OCI-LY7 (cell line): ENCODE measurements at regions not wholly inside any gene's neighbourhood (a gene's known extent, or its start where the extent isn't known, plus 50 kb on each side); places are given as distances from the start of the nearest gene placed in this dataset.

Source experiments
- BruUV-seq: library from RNA; stranded (reverse); fragments of 400-500 nt; replicated peaks from 2 replicates; lab custom pipeline; 2021; lab: Mats Ljungman, UMichigan
- CTCF ChIA-PET: fragments of 300-600 bp; sonication (Branson Sonifier 250); formaldehyde crosslinking; loops from one replicate; lab custom pipeline; 2022; ENCODE audit warnings: antibody characterized with exemption; ENCODE audit not compliant: unreplicated experiment; lab: Charles Lee
- POLR2A ChIA-PET: fragments of 300-600 bp; sonication (Branson Sonifier 250); formaldehyde crosslinking; loops from one replicate; lab custom pipeline; 2022; ENCODE audit warnings: antibody characterized with exemption; lab: Charles Lee
- DNase-seq: peaks from one replicate; pipeline ENCODE4 v3.0.0-alpha.2; 2015; ENCODE audit warnings: low spot score
- H2AFZ ChIP-seq: fragments of 200-600 bp; sonication (generic), shearing (Covaris generic); 2 replicates; pipeline ENCODE4 v1.6.1; 2014; ENCODE audit warnings: mild to moderate bottlenecking, antibody characterized with exemption, low read length, moderate library complexity
- H3K27ac ChIP-seq: fragments of 200-600 bp; sonication (generic); 2 replicates; pipeline ENCODE4 v1.5.1; 2014; ENCODE audit warnings: mixed run types, low read depth, mild to moderate bottlenecking, moderate library complexity, low read length, inconsistent platforms; ENCODE audit not compliant: poor library complexity, severe bottlenecking
- H3K36me3 ChIP-seq: fragments of 200-600 bp; sonication (generic); 2 replicates; pipeline ENCODE4 v1.6.1; 2014; ENCODE audit warnings: mild to moderate bottlenecking, antibody characterized with exemption, low read length, moderate library complexity, mixed read lengths; ENCODE audit not compliant: insufficient read depth
- H3K4me1 ChIP-seq: fragments of 200-600 bp; sonication (generic); 2 replicates; pipeline ENCODE4 v1.5.1; 2014; ENCODE audit warnings: mild to moderate bottlenecking, low read length; ENCODE audit not compliant: insufficient read depth, poor library complexity, severe bottlenecking
- H3K4me2 ChIP-seq: fragments of 200-600 bp; sonication (generic); 2 replicates; pipeline ENCODE4 v1.6.1; 2014; ENCODE audit warnings: mild to moderate bottlenecking, low read length
- H3K4me3 ChIP-seq: fragments of 200-600 bp; sonication (generic); 2 replicates; pipeline ENCODE4 v1.5.1; 2014; ENCODE audit warnings: mild to moderate bottlenecking, low read depth, low read length; ENCODE audit not compliant: poor library complexity, severe bottlenecking
- H3K79me2 ChIP-seq: fragments of 200-600 bp; sonication (generic); 2 replicates; pipeline ENCODE4 v1.6.1; 2016; ENCODE audit warnings: low read depth, mild to moderate bottlenecking, low read length, moderate library complexity, mixed read lengths; ENCODE audit not compliant: insufficient read depth
- H3K9me2 ChIP-seq: fragments of 200-600 bp; sonication (generic); 2 replicates; pipeline ENCODE4 v1.6.1; 2016; ENCODE audit warnings: mild to moderate bottlenecking, low read length, mixed read lengths; ENCODE audit not compliant: insufficient read depth
- H3K9me3 ChIP-seq: fragments of 200-600 bp; sonication (generic); 2 replicates; pipeline ENCODE4 v1.6.1; 2014; ENCODE audit warnings: mild to moderate bottlenecking, mixed run types, low read length, mixed read lengths
- H4K20me1 ChIP-seq: fragments of 200-600 bp; sonication (generic); 2 replicates; pipeline ENCODE4 v1.6.1; 2014; ENCODE audit warnings: mild to moderate bottlenecking, antibody characterized with exemption, low read length, moderate library complexity, mixed read lengths; ENCODE audit not compliant: insufficient read depth
- EZH2phosphoT487 ChIP-seq: fragments of 200-600 bp; sonication (generic); IDR thresholded peaks from 2 replicates; pipeline ENCODE4 v1.6.1; 2018; ENCODE audit warnings: low read depth, borderline replicate concordance, mild to moderate bottlenecking, mixed run types, antibody characterized with exemption, low read length, moderate library complexity, mixed read lengths
- intact Hi-C: fragments of 100-400 bp; cut with micrococcal nuclease; formaldehyde crosslinking; loops from one replicate; pipeline ENCODE4 v1.10.0; 2022; ENCODE audit not compliant: unreplicated experiment
- TF ChIP-seq, protein P1 (sequence below): fragments of 200-600 bp; sonication (generic); conservative IDR thresholded peaks from 2 replicates; pipeline ENCODE4 v1.5.1; 2014; ENCODE audit warnings: mild to moderate bottlenecking, antibody characterized with exemption, low read length, moderate library complexity, mixed read lengths

- no TSS peak for BruUV-seq
- ChIA-PET CTCF (no interaction called here), POLR2A (interaction anchor here (0.9 kb wide), 1 partner anchor 20 kb away, joined by 3 read pairs; no protein-coding TSS in a partner anchor)
- Histone ChIP-seq H3K4me3 (no peak overlapping the region), H2AFZ (no peak overlapping the region), H3K27ac (no peak overlapping the region), H3K36me3 (no peaks in the 10 kb centered on the region), H3K9me2 (no peaks in the 10 kb centered on the region), H3K9me3 (peaks cover 8% of the 10 kb centered on the region; the same call in 1 of the 2 replicates), H3K79me2 (no peaks in the 10 kb centered on the region), H3K4me2 (no peak overlapping the region), H4K20me1 (no peaks in the 10 kb centered on the region), H3K4me1 (no peaks in the 10 kb centered on the region)
- no peak for DNase-seq
- no peak for TF ChIP-seq EZH2phosphoT487
- TF ChIP-seq, protein P1, sequence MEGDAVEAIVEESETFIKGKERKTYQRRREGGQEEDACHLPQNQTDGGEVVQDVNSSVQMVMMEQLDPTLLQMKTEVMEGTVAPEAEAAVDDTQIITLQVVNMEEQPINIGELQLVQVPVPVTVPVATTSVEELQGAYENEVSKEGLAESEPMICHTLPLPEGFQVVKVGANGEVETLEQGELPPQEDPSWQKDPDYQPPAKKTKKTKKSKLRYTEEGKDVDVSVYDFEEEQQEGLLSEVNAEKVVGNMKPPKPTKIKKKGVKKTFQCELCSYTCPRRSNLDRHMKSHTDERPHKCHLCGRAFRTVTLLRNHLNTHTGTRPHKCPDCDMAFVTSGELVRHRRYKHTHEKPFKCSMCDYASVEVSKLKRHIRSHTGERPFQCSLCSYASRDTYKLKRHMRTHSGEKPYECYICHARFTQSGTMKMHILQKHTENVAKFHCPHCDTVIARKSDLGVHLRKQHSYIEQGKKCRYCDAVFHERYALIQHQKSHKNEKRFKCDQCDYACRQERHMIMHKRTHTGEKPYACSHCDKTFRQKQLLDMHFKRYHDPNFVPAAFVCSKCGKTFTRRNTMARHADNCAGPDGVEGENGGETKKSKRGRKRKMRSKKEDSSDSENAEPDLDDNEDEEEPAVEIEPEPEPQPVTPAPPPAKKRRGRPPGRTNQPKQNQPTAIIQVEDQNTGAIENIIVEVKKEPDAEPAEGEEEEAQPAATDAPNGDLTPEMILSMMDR, result no peak
- intact Hi-C loops, result no loop called here
These were observed 91.4 kb downstream of the COPS8 start for GRCh38 chr2:237177052-237177451.

DNA sequence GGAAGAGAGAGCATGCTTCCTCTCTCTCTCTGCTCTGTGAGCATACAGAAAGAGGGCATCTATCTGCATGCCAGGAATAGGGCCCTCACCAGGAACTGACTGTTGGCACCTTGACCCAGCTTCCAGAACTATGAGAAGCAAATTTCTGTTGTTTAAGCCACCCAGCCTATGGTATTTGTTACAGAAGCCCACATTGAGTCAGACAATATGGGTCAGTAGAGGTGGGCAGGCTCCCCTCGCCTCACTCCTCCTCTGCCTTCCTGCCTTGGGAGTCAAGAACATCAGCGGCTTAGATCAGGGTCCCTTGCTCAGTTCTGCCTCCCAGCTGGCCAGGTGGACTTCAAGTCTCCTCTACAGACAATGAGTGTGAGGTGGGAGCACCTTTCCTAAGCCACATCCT lies 92.3 kb downstream of the COPS8 start:
- POLR2A ChIA-PET, result interaction anchor here (0.7 kb wide), 1 partner anchor 8 kb away, joined by 4 read pairs; no protein-coding TSS in a partner anchor
- intact Hi-C loops, result no loop called here
- CTCF ChIA-PET, result no interaction called here

GRCh38 chr2:237178396-237178795 lies 92.7 kb downstream of the COPS8 start:
- no TSS peak for BruUV-seq
- intact Hi-C loops, result no loop called here
- Histone ChIP-seq H3K4me3 (no peak overlapping the region), H3K9me3 (peaks cover 8% of the 10 kb centered on the region; the same call in 1 of the 2 replicates), H4K20me1 (no peaks in the 10 kb centered on the region), H2AFZ (no peak overlapping the region), H3K9me2 (no peaks in the 10 kb centered on the region), H3K4me2 (no peak overlapping the region), H3K36me3 (no peaks in the 10 kb centered on the region), H3K79me2 (no peaks in the 10 kb centered on the region), H3K4me1 (no peaks in the 10 kb centered on the region), H3K27ac (no peak overlapping the region)
- ChIA-PET CTCF (no interaction called here), POLR2A (interaction anchor here (0.7 kb wide), 1 partner anchor 9 kb away, joined by 4 read pairs; no protein-coding TSS in a partner anchor)
- TF ChIP-seq, protein P1, result no peak
- TF ChIP-seq EZH2phosphoT487, result no peak
- DNase-seq, result no peak

More for the DNA sequence above, 92.3 kb downstream of the COPS8 start:
- H3K79me2 ChIP-seq, result no peaks in the 10 kb centered on the region
- no peak overlapping the region for H3K4me3 ChIP-seq
- no peak overlapping the region for H3K4me2 ChIP-seq
- no peak overlapping the region for H3K27ac ChIP-seq
- no peaks in the 10 kb centered on the region for H3K36me3 ChIP-seq
- no peak overlapping the region for H2AFZ ChIP-seq
- no peaks in the 10 kb centered on the region for H3K9me2 ChIP-seq
- no peak for DNase-seq
- TF ChIP-seq, protein P1, result no peak
- no peak for TF ChIP-seq EZH2phosphoT487
- no peaks in the 10 kb centered on the region for H4K20me1 ChIP-seq
- no TSS peak for BruUV-seq
- peaks cover 8% of the 10 kb centered on the region; the same call in 1 of the 2 replicates for H3K9me3 ChIP-seq
- H3K4me1 ChIP-seq, result no peaks in the 10 kb centered on the region
